Endothelial cell of umbilical vein (primary cell): ENCODE measurements at regions not wholly inside any gene's neighbourhood (a gene's known extent, or its start where the extent isn't known, plus 50 kb on each side); places are given as distances from the start of the nearest gene placed in this dataset.

Source experiments
- BruUV-seq: library from RNA; stranded (reverse); fragments of 400-500 nt; replicated peaks from 2 replicates; lab custom pipeline; 2021; lab: Mats Ljungman, UMichigan
- CTCF ChIA-PET: fragments of 300-600, 350-600 bp; sonication (Branson Sonifier 250); formaldehyde crosslinking; loops from one replicate; lab custom pipeline; 2021; ENCODE audit warnings: antibody characterized with exemption, inconsistent platforms; lab: Charles Lee
- POLR2A ChIA-PET: fragments of 300-600, 350-600 bp; sonication (Branson Sonifier 250); formaldehyde crosslinking; loops from one replicate; lab custom pipeline; 2021; ENCODE audit warnings: antibody characterized with exemption, inconsistent platforms; lab: Charles Lee
- DNase-seq: peaks from one replicate; pipeline ENCODE4 v3.0.0-alpha.2; 2011; ENCODE audit warnings: low read depth, low spot score
- FAIRE-seq: peaks from 2 replicates; lab custom pipeline; 2011; peaks lifted over from hg19 to GRCh38; lab: Jason Lieb, UNC
- H2AFZ ChIP-seq: 2 replicates; pipeline ENCODE4 v1.6.0; 2012; ENCODE audit warnings: low read depth, low read length, control low read depth, inconsistent platforms
- H3K27ac ChIP-seq: 2 replicates; pipeline ENCODE4 v1.5.1; 2011; ENCODE audit warnings: low read depth, mild to moderate bottlenecking, control low read depth, low read length, moderate library complexity; ENCODE audit not compliant: insufficient read depth
- H3K27me3 ChIP-seq, 2 experiments: 2 replicates each; pipeline versions ENCODE4 v1.6.0 to v1.6.1; 2011; ENCODE audit warnings: low read length in 2 of 2, mixed read lengths in 1 of 2; ENCODE audit not compliant: control insufficient read depth in 2 of 2, insufficient read depth in 2 of 2
- H3K36me3 ChIP-seq, 2 experiments: 2 replicates in 1 of 2; 3 replicates in 1 of 2; pipeline ENCODE4 v1.5.1; 2011; ENCODE audit warnings: low read length in 2 of 2, mild to moderate bottlenecking in 1 of 2, moderate library complexity in 1 of 2; ENCODE audit not compliant: control insufficient read depth in 2 of 2, insufficient read depth in 2 of 2; ENCODE audit errors: extremely low read depth in 1 of 2
- H3K4me1 ChIP-seq: 3 replicates; pipeline ENCODE4 v1.5.1; 2011; ENCODE audit warnings: mild to moderate bottlenecking, low read length; ENCODE audit not compliant: control insufficient read depth, insufficient read depth; ENCODE audit errors: extremely low read depth
- H3K4me2 ChIP-seq: 2 replicates; pipeline ENCODE4 v1.6.1; 2011; ENCODE audit warnings: low read length, control low read depth, mixed read lengths; ENCODE audit not compliant: insufficient read depth
- H3K4me3 ChIP-seq, 3 experiments: fragments of 200-600 bp in 1 of 3; sonication (generic), shearing (Covaris generic) in 1 of 3; replicated peaks in 1 of 3; 2 replicates each; pipeline ENCODE4 v1.5.1; 2011 to 2016; ENCODE audit warnings: control low read depth in 3 of 3, low read length in 3 of 3, mild to moderate bottlenecking in 2 of 3, inconsistent platforms in 1 of 3, low read depth in 1 of 3, moderate library complexity in 1 of 3; ENCODE audit not compliant: insufficient read depth in 1 of 3
- H3K79me2 ChIP-seq: 2 replicates; pipeline ENCODE4 v1.6.0; 2012; ENCODE audit warnings: low read length, inconsistent platforms; ENCODE audit not compliant: control insufficient read depth, insufficient read depth
- H3K9ac ChIP-seq: replicated peaks from 2 replicates; pipeline ENCODE3; 2011; ENCODE audit warnings: low read length, control low read depth; ENCODE audit not compliant: insufficient read depth; ENCODE audit errors: extremely low read depth
- H3K9me1 ChIP-seq: replicated peaks from 3 replicates; pipeline ENCODE4 v1.6.0; 2011; ENCODE audit warnings: mild to moderate bottlenecking, low read length; ENCODE audit not compliant: control insufficient read depth, insufficient read depth; ENCODE audit errors: extremely low read depth
- H3K9me3 ChIP-seq: replicated peaks from 2 replicates; pipeline ENCODE4 v1.5.1; 2012; ENCODE audit warnings: low read length, inconsistent platforms; ENCODE audit not compliant: control insufficient read depth, insufficient read depth
- H4K20me1 ChIP-seq: replicated peaks from 2 replicates; pipeline ENCODE3; 2011; ENCODE audit warnings: mild to moderate bottlenecking, low read length; ENCODE audit not compliant: control insufficient read depth, insufficient read depth; ENCODE audit errors: extremely low read depth
- EZH2 ChIP-seq: IDR thresholded peaks from 2 replicates; pipeline ENCODE4 v1.6.1; 2012; ENCODE audit warnings: borderline replicate concordance, low read depth, mild to moderate bottlenecking, moderate library complexity, low read length, inconsistent platforms; ENCODE audit not compliant: severe bottlenecking
- FOS ChIP-seq: IDR thresholded peaks from 2 replicates; pipeline ENCODE4 v1.6.1; 2011; ENCODE audit warnings: mild to moderate bottlenecking, low read length, moderate library complexity, borderline replicate concordance; ENCODE audit not compliant: insufficient read depth
- GATA2 ChIP-seq: IDR thresholded peaks from 2 replicates; pipeline ENCODE4 v1.7.0; 2011; ENCODE audit warnings: low read depth, mild to moderate bottlenecking, moderate library complexity, mixed read lengths, low read length; ENCODE audit not compliant: insufficient read length, insufficient read depth
- JUN ChIP-seq: IDR thresholded peaks from 2 replicates; pipeline ENCODE4 v1.6.1; 2011; ENCODE audit warnings: borderline replicate concordance, low read depth; ENCODE audit not compliant: insufficient read length, insufficient read depth
- MYC ChIP-seq: IDR thresholded peaks from one replicate; pipeline ENCODE4 v1.6.1; 2011; ENCODE audit warnings: mild to moderate bottlenecking, low read depth, low read length
- POLR2A ChIP-seq: IDR thresholded peaks from 2 replicates; pipeline ENCODE4 v1.6.1; 2012; ENCODE audit warnings: low read depth, mild to moderate bottlenecking, control low read depth, low read length
- POLR2AphosphoS5 ChIP-seq: IDR thresholded peaks from 2 replicates; pipeline ENCODE4 v1.6.1; 2012; ENCODE audit warnings: low read depth, mild to moderate bottlenecking, control low read depth, low read length, moderate library complexity; ENCODE audit not compliant: insufficient read depth
- dilution Hi-C: fragments of 300-500 bp; cut with MboI; formaldehyde crosslinking; loops from one replicate; pipeline ENCODE4 v1.15.0; 2019; ENCODE audit warnings: low sequenced_read_pairs; ENCODE audit not compliant: extremely low pct_ligation_motif_present
- intact Hi-C: fragments of 100-400 bp; cut with micrococcal nuclease; formaldehyde crosslinking; loops from one replicate; pipeline ENCODE4 v1.10.0; 2022
- TF ChIP-seq, protein P1 (sequence below), 2 donors: IDR thresholded peaks; 1 replicate in 1 of 2; 2 replicates in 1 of 2; pipeline ENCODE4 v1.5.1; 2011; ENCODE audit warnings: low read length in 2 of 2, mild to moderate bottlenecking in 2 of 2, moderate library complexity in 2 of 2, control low read depth in 1 of 2, inconsistent platforms in 1 of 2, low read depth in 1 of 2; ENCODE audit not compliant: insufficient read depth in 1 of 2; ENCODE audit errors: extremely low read depth in 1 of 2
- TF ChIP-seq, protein P2 (sequence below): IDR thresholded peaks from 2 replicates; pipeline ENCODE4 v1.6.1; 2011; ENCODE audit not compliant: insufficient read depth, insufficient read length

DNA sequence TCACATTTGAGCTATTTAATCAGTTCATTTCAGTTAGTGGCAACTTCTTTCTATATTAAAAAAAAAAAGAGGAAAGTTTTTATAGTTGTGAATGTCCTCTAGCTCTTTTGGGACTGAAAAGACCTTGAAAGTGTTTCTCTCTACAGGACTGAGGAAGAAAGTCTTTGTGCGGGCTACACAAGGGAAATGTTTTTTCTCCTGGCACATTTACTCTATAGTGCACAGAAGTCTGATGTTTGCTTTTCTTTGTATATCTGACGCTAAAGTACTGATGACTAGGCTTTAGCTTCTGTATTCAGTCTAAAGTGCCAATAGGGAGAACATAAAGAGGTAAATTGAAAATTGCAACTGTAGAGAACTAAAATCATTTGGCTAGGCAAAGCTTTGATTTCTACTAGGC, 737.4 kb upstream of the LUZP2 start:
- H3K9me1 ChIP-seq, result no peaks in the 10 kb centered on the region
- no peak overlapping the region for H3K4me3 ChIP-seq
- H3K36me3 ChIP-seq, result no peaks in the 10 kb centered on the region
- no peaks in the 10 kb centered on the region for H3K9me3 ChIP-seq
- FAIRE-seq (no peak), DNase-seq (no peak)
- ChIA-PET POLR2A (no interaction called here), CTCF (no interaction called here)
- no peaks in the 10 kb centered on the region for H3K79me2 ChIP-seq
- TF ChIP-seq JUN (no peak), MYC (no peak), FOS (no peak), GATA2 (no peak), EZH2 (no peak)
- no peak overlapping the region for H3K4me2 ChIP-seq
- H3K9ac ChIP-seq, result no peak overlapping the region
- dilution Hi-C loops (no loop called here), intact Hi-C loops (no loop called here)
- H3K4me1 ChIP-seq, result no peaks in the 10 kb centered on the region
- H3K27ac ChIP-seq, result no peak overlapping the region
- no peaks in the 10 kb centered on the region for H4K20me1 ChIP-seq
- no TSS peak for BruUV-seq
- H2AFZ ChIP-seq, result no peak overlapping the region
- no peaks in the 10 kb centered on the region for H3K27me3 ChIP-seq

DNA sequence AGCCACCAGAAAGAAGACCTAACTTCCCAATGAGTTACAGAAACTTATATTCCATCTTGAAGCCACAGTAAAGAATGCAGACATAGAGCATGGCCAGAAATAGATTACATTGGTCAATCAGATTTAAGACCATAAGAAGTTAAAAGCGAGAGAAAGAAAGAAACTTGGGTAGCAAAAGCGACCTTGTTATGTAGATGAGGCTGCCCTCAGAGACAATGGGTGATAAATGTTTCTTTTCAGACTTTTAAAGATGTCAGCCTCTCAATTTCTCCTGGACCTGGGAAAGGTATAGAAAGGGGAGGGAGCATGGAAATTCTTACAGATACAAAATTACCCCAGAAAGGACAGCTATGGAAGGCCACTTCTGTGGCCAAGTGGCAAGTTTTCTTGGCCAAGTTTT, 732.6 kb upstream of the LUZP2 start:
- no TSS peak for BruUV-seq
- no peaks in the 10 kb centered on the region for H3K79me2 ChIP-seq
- dilution Hi-C loops, result no loop called here

More for the DNA sequence above, 732.6 kb upstream of the LUZP2 start:
- DNase-seq (no peak), FAIRE-seq (no peak)
- no peak overlapping the region for H3K9ac ChIP-seq
- ChIA-PET CTCF (no interaction called here), POLR2A (no interaction called here)
- no peaks in the 10 kb centered on the region for H3K9me1 ChIP-seq
- H3K27me3 ChIP-seq, result no peaks in the 10 kb centered on the region
- no peaks in the 10 kb centered on the region for H3K9me3 ChIP-seq
- no peak overlapping the region for H3K27ac ChIP-seq
- H2AFZ ChIP-seq, result no peak overlapping the region
- H3K4me3 ChIP-seq, result no peak overlapping the region
- no peaks in the 10 kb centered on the region for H4K20me1 ChIP-seq
- no peaks in the 10 kb centered on the region for H3K4me1 ChIP-seq
- H3K4me2 ChIP-seq, result no peak overlapping the region
- intact Hi-C loops, result no loop called here
- H3K36me3 ChIP-seq, result no peaks in the 10 kb centered on the region
- TF ChIP-seq, protein P1, sequence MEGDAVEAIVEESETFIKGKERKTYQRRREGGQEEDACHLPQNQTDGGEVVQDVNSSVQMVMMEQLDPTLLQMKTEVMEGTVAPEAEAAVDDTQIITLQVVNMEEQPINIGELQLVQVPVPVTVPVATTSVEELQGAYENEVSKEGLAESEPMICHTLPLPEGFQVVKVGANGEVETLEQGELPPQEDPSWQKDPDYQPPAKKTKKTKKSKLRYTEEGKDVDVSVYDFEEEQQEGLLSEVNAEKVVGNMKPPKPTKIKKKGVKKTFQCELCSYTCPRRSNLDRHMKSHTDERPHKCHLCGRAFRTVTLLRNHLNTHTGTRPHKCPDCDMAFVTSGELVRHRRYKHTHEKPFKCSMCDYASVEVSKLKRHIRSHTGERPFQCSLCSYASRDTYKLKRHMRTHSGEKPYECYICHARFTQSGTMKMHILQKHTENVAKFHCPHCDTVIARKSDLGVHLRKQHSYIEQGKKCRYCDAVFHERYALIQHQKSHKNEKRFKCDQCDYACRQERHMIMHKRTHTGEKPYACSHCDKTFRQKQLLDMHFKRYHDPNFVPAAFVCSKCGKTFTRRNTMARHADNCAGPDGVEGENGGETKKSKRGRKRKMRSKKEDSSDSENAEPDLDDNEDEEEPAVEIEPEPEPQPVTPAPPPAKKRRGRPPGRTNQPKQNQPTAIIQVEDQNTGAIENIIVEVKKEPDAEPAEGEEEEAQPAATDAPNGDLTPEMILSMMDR (IDR thresholded peaks at IDR 0.05; ENCODE audit: extremely low read depth in 1 of 2, insufficient read depth in 1 of 2, low read depth in 1 of 2, low read length in 2 of 2), result no peak
- TF ChIP-seq JUN, result no peak
- TF ChIP-seq, protein P2, sequence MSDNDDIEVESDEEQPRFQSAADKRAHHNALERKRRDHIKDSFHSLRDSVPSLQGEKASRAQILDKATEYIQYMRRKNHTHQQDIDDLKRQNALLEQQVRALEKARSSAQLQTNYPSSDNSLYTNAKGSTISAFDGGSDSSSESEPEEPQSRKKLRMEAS, result no peak
- no peak for TF ChIP-seq FOS
- no peak for TF ChIP-seq POLR2A
- TF ChIP-seq MYC, result no peak
- TF ChIP-seq GATA2, result no peak
- TF ChIP-seq POLR2AphosphoS5, result no peak
- no peak for TF ChIP-seq EZH2
